ENCODE measurements at regions not wholly inside any gene's neighbourhood (a gene's known extent, or its start where the extent isn't known, plus 50 kb on each side); places are given as distances from the start of the nearest gene placed in this dataset.

DNA sequence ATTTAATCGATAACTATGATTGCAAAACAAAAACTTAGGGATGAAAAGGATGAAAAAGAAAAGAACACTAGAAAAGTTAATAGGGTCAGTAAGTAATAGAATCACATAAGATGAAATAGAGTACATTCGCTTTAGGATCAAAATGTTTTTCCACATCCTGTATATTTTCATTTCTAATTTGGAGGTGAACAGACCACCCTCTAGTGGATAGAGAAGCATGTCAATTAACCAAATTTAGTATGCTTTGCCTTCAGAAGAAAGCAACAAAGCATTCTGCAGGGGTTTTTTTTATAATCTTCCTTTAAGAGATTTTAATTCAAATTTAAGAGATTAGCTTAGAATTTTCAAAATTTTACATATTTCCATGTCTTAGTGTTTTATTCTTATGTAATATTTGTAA lies 611.0 kb upstream of the SGCG start:
- no peak for TF ChIP-seq ZNF324 (tag by site-specific recombination; IDR thresholded peaks at IDR 0.05)
- TF ChIP-seq SETDB1 (IDR thresholded peaks at IDR 0.05; ENCODE audit: insufficient read length, low read length) = no peak
- no peak for TF ChIP-seq ZNF658 (tag by site-specific recombination; IDR thresholded peaks at IDR 0.05)
- TF ChIP-seq ZNF530 (tag by site-specific recombination; IDR thresholded peaks at IDR 0.05; ENCODE audit: low read depth) = no peak
- TF ChIP-seq ZNF624 (tag by site-specific recombination; IDR thresholded peaks at IDR 0.05) = no peak

DNA sequence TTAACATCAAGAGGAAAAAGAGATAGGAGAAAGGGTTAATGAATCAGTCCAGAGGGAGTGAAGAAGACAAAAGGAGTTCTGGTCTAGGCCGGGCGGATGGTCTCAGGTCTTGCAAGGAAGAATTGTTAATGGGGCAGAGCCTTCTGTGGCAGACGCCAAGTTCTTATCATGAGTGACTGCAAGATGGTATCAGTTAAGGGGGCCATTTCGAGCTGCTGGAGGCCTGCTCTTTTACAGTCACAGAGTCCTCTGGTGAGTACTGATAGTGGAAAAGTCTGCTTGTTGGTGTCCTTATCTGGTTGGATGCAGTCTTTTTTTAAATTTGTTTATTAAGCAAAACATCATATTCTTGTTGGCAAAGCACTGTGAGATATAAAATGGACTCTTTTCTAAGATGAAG lies 590.9 kb upstream of the SGCG start:
- no peak overlapping the region for H3K27ac ChIP-seq (ENCODE audit: extremely low read depth, low read depth, low read length)
- TF ChIP-seq ZNF24 (tag by site-specific recombination; IDR thresholded peaks at IDR 0.05) = no peak
- TF ChIP-seq, protein P1, sequence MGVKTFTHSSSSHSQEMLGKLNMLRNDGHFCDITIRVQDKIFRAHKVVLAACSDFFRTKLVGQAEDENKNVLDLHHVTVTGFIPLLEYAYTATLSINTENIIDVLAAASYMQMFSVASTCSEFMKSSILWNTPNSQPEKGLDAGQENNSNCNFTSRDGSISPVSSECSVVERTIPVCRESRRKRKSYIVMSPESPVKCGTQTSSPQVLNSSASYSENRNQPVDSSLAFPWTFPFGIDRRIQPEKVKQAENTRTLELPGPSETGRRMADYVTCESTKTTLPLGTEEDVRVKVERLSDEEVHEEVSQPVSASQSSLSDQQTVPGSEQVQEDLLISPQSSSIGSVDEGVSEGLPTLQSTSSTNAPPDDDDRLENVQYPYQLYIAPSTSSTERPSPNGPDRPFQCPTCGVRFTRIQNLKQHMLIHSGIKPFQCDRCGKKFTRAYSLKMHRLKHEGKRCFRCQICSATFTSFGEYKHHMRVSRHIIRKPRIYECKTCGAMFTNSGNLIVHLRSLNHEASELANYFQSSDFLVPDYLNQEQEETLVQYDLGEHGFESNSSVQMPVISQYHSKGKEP (tag by site-specific recombination; IDR thresholded peaks at IDR 0.05) = no peak
- no peak for TF ChIP-seq ZNF776 (tag by site-specific recombination; IDR thresholded peaks at IDR 0.05; ENCODE audit: borderline replicate concordance)
- TF ChIP-seq ZNF777 (tag by site-specific recombination; IDR thresholded peaks at IDR 0.05; ENCODE audit: borderline replicate concordance) = no peak
- TF ChIP-seq ZBTB26 (tag by site-specific recombination; optimal IDR thresholded peaks at IDR 0.05) = no peak
- TF ChIP-seq ZNF16 (tag by site-specific recombination; IDR thresholded peaks at IDR 0.05; ENCODE audit: low read depth) = no peak
- no peak for TF ChIP-seq ZSCAN23 (tag by site-specific recombination; IDR thresholded peaks at IDR 0.05)
- H3K4me1 ChIP-seq (ENCODE audit: control insufficient read depth, insufficient read depth, low read length) = no peaks in the 10 kb centered on the region
- no peak overlapping the region for H3K4me3 ChIP-seq (ENCODE audit: low read depth, low read length)
- ChIA-PET POLR2A (no interaction called here), CTCF (no interaction called here)
- no peaks in the 10 kb centered on the region for H3K36me3 ChIP-seq (ENCODE audit: control insufficient read depth in 2 of 2, insufficient read depth in 1 of 2, low read length in 2 of 2)
- H3K9me3 ChIP-seq (ENCODE audit: control insufficient read depth, insufficient read depth, low read depth, low read length) = no peaks in the 10 kb centered on the region

More for the DNA sequence above, 611.0 kb upstream of the SGCG start:
- Histone ChIP-seq H3K4me3 (ENCODE audit: low read depth, low read length) (no peak overlapping the region), H3K27ac (ENCODE audit: extremely low read depth, low read depth, low read length) (no peak overlapping the region), H3K9me3 (ENCODE audit: control insufficient read depth, insufficient read depth, low read depth, low read length) (no peaks in the 10 kb centered on the region), H3K36me3 (ENCODE audit: control insufficient read depth in 2 of 2, insufficient read depth in 1 of 2, low read length in 2 of 2) (no peaks in the 10 kb centered on the region), H3K4me1 (ENCODE audit: control insufficient read depth, insufficient read depth, low read length) (no peaks in the 10 kb centered on the region)
- ChIA-PET POLR2A (no interaction called here), CTCF (interaction anchor here (0.5 to 0.6 kb wide), 2 partner anchors 8 to 1389 kb away, joined by 3 read pairs; no protein-coding TSS in a partner anchor)

DNA sequence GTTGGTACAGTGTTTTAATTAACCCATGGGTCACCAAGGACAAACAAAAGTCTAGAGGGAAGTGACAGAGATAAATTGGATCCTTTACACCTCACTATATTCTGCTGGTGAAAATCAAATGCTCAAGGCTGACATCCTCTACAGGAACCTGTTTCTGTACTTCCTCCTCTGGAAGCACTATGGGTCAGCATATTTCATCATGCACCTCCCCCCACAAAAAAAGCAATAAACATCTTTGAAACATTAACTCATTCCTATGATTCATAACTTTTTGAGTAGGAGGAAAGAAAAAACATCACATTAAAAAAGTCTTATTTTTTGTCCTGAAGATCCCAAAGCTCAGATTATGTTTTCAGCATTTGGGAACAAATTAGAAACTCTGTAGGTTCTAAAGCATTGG lies 588.3 kb upstream of the SGCG start:
- Histone ChIP-seq H3K4me1 (ENCODE audit: control insufficient read depth, insufficient read depth, low read length) (peaks cover 4% of the 10 kb centered on the region; the same call in 1 of the 2 replicates), H3K27ac (ENCODE audit: extremely low read depth, low read depth, low read length) (no peak overlapping the region), H3K9me3 (ENCODE audit: control insufficient read depth, insufficient read depth, low read depth, low read length) (no peaks in the 10 kb centered on the region), H3K36me3 (ENCODE audit: control insufficient read depth in 2 of 2, insufficient read depth in 1 of 2, low read length in 2 of 2) (no peaks in the 10 kb centered on the region), H3K4me3 (ENCODE audit: low read depth, low read length) (no peak overlapping the region)
- no peak for TF ChIP-seq ZNF112 (tag by site-specific recombination; IDR thresholded peaks at IDR 0.05)
- TF ChIP-seq ZNF571 (tag by site-specific recombination; IDR thresholded peaks at IDR 0.05) = no peak
- no peak for TF ChIP-seq ZBTB10 (tag by site-specific recombination; IDR thresholded peaks at IDR 0.05)
- TF ChIP-seq ZNF423 (tag by site-specific recombination; IDR thresholded peaks at IDR 0.05) = no peak
- no peak for TF ChIP-seq YY2 (tag by site-specific recombination; IDR thresholded peaks at IDR 0.05)
- TF ChIP-seq ZNF239 (tag by site-specific recombination; IDR thresholded peaks at IDR 0.05) = no peak
- TF ChIP-seq SCRT1 (tag by site-specific recombination; IDR thresholded peaks at IDR 0.05; ENCODE audit: borderline replicate concordance) = no peak
- TF ChIP-seq REPIN1 (tag by site-specific recombination; IDR thresholded peaks at IDR 0.05; ENCODE audit: low read depth) = no peak
- TF ChIP-seq ZNF302 (tag by site-specific recombination; IDR thresholded peaks at IDR 0.05; ENCODE audit: low read depth) = no peak
- TF ChIP-seq ZNF146 (tag by site-specific recombination; IDR thresholded peaks at IDR 0.05) = no peak
- ChIA-PET CTCF (no interaction called here), POLR2A (no interaction called here)
